GM20000 (cell line): ENCODE measurements at regions not wholly inside any gene's neighbourhood (a gene's known extent, or its start where the extent isn't known, plus 50 kb on each side); places are given as distances from the start of the nearest gene placed in this dataset.

Experiments used
- DNase-seq: peaks from one replicate; pipeline ENCODE4 v3.0.0; 2012; ENCODE audit warnings: low spot score
- TF ChIP-seq, protein P1 (sequence below): IDR thresholded peaks from 2 replicates; pipeline ENCODE4 v1.5.1; 2012; ENCODE audit warnings: mild to moderate bottlenecking, control low read depth; ENCODE audit errors: extremely low read depth, missing control alignments

DNA sequence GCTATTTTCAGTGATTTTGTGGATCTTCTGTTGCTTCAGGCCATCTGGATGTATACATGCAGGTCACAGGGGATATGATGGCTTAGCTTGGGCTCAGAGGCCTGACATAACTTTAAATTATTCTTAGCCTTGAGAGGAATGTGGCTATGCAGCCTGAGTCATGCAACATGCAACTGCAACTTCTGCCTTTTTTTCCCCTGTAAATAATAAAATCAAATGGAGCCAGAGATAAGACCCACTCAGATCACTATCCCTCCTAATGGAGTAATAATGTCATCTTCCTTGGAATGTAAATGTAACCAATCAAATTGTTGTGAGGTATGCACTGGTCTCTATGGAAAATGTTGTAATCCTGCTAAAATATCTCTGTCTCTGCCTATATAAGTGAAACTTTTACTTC, 54.9 kb downstream of the MAGEB17 start:
- no peak for DNase-seq
- TF ChIP-seq, protein P1, sequence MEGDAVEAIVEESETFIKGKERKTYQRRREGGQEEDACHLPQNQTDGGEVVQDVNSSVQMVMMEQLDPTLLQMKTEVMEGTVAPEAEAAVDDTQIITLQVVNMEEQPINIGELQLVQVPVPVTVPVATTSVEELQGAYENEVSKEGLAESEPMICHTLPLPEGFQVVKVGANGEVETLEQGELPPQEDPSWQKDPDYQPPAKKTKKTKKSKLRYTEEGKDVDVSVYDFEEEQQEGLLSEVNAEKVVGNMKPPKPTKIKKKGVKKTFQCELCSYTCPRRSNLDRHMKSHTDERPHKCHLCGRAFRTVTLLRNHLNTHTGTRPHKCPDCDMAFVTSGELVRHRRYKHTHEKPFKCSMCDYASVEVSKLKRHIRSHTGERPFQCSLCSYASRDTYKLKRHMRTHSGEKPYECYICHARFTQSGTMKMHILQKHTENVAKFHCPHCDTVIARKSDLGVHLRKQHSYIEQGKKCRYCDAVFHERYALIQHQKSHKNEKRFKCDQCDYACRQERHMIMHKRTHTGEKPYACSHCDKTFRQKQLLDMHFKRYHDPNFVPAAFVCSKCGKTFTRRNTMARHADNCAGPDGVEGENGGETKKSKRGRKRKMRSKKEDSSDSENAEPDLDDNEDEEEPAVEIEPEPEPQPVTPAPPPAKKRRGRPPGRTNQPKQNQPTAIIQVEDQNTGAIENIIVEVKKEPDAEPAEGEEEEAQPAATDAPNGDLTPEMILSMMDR: no peak

DNA sequence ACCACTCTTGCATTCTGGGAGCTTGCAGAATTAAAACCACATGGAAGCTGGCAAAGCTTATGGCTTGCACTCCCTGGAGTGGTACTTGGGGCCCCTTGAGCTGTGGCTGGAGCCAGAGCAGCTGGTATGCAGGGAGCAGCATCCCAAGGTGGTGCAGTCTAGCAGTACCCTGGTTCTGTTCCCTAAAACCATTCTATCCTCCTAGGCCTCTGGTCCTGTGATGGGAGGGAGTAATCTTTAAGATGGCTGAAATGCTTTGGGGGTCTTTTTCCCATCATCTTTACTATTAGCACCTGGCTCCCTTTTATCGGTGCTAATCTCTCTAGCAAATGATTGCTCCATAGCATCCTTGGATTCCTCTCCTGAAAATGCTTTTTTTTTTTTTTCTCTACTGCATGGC, 56.1 kb downstream of the MAGEB17 start:
- DNase-seq: no peak

DNA sequence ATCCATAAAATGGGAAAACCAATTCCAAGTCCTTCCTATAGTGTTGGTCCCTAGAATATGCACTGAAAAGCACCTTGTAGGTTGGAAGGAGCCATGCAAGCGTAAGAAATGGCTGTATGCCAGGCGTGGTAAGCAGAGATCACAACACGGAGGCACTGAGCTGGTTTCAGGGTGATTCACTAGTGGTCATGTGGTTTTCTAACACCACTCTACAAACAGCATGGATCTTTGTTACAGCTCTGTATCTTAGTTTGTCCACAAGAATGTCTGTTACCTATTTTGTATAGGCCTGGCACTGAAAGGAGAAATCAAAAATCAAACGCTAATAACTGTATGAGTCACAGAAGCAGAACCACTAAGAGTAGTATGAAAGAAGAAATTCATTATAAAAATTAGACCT, 71.9 kb downstream of the MAGEB17 start:
- TF ChIP-seq, protein P1: no peak
- DNase-seq: no peak

More for the DNA sequence above, 56.1 kb downstream of the MAGEB17 start:
- TF ChIP-seq, protein P1: no peak

DNA sequence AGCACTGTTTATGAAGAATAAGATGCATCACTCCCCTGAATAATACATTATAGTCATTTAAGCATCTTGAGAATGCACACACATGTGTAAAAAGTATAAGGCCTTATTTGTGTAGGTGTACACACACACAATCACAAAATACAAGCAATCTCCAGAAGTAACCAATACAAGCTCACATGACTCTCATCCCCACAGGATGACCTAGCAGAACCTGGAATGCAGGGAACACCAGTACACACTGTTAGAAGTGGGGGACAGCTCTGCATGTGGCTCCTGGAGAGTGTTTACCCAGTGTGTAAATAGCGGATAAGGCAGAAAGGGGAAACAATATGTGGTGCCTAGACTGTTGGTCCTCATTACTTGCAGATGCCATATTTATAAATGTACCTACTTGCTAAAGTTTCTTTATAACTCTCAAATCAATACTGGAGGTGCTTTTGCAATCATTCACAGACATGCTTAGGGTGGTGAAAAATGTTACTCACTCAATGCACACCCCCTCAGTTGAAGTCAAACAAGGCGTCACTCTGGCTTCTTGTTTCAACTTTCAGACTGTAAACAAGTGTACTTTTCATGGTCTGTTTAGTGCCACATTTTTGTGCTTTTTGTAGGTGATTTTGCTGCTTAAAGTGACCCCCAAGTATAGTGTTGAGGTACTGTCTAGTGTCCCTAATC, 73.1 kb downstream of the MAGEB17 start:
- TF ChIP-seq, protein P1: no peak
- DNase-seq: no peak

DNA sequence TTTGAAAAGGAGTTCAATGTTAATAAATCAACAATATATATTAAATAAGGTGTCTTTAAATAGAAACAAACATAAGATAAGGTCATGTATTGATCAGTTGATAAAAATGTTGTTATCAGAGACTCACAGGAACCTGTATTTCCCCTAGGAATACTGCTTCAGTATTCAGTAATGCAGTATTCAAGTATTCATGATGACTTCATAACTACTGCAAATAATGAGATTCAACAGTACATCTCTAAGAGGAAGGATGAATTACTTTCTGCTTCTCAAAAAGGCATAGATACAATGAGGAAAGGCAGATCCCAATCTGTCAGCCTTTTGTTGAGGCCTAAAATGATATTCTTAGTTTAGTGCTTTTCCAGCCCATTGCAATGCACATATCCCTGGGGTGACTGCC, 73.7 kb downstream of the MAGEB17 start:
- no peak for DNase-seq
- TF ChIP-seq, protein P1: no peak

DNA sequence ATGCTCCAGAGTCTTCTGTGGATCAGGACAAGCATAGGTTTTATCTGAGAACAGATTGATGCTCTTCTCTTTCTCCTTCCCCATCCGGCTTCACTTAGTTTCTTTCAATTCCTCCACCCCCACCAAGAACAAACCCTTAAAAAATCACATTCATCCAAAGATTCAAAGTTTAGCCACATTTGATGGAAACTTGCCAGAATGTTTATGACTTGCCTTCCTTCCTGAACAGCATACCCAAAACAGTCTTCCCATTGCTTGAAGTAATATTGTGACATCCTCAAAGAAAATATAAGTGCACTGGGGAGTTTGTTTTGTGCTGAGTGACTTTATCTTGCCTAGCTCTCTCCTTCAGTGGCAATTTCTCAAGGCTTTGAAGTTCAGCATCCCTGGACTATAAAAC, 83.0 kb downstream of the MAGEB17 start:
- TF ChIP-seq, protein P1: no peak
- no peak for DNase-seq

DNA sequence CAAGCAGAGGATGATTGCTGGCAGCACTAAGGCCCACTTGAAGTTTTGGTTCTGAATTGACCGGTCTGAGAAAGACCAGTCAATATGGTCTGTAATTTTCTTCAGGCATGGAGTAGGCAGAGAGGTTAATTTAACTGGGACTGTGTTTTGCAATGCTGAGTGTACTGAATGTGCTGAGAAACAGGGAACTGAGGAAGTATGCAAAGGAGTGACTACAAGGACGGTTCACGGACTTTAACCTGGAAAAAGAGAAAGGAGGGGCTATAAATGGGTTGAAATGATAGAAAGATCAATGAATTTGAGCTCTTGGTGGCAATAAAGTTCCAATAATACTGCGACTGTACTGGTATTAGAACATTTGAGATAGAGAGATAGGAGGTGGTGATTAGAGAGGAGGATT, 84.5 kb downstream of the MAGEB17 start:
- DNase-seq: no peak
- TF ChIP-seq, protein P1: no peak
